ENCODE measurements at regions not wholly inside any gene's neighbourhood (a gene's known extent, or its start where the extent isn't known, plus 50 kb on each side); places are given as distances from the start of the nearest gene placed in this dataset.

DNA sequence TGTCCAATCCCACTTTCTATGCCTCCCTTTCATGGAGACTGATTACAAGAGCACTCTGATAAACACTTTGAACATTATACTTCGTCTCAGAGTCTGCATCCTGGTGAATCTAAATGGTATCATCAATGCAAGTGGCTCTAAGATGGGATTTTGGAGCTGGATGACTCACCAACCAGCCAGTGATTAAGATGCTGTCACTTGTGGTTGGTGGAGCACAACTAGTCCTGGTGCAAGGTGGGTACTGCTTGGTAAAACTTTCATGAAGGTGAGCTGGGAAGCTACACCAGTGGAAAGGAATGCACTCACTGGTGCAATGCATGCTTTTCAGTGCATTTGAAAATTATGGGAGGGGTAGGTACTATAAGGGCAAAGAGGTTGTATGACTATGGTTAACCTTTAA is 137.7 kb upstream of the TRIB2 start:
- no peak overlapping the region for H3K27ac ChIP-seq (ENCODE audit: low read depth, low read length, poor library complexity, severe bottlenecking)
- no peak for TF ChIP-seq EZH2phosphoT487 (IDR thresholded peaks at IDR 0.05; ENCODE audit: borderline replicate concordance, low read depth, low read length)
- TF ChIP-seq, protein P1, sequence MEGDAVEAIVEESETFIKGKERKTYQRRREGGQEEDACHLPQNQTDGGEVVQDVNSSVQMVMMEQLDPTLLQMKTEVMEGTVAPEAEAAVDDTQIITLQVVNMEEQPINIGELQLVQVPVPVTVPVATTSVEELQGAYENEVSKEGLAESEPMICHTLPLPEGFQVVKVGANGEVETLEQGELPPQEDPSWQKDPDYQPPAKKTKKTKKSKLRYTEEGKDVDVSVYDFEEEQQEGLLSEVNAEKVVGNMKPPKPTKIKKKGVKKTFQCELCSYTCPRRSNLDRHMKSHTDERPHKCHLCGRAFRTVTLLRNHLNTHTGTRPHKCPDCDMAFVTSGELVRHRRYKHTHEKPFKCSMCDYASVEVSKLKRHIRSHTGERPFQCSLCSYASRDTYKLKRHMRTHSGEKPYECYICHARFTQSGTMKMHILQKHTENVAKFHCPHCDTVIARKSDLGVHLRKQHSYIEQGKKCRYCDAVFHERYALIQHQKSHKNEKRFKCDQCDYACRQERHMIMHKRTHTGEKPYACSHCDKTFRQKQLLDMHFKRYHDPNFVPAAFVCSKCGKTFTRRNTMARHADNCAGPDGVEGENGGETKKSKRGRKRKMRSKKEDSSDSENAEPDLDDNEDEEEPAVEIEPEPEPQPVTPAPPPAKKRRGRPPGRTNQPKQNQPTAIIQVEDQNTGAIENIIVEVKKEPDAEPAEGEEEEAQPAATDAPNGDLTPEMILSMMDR (conservative IDR thresholded peaks at IDR 0.05; ENCODE audit: low read length): no peak
- BruUV-seq (replicated peaks): no TSS peak
- H2AFZ ChIP-seq (ENCODE audit: low read length): no peak overlapping the region
- DNase-seq (ENCODE audit: low spot score): no peak
- H4K20me1 ChIP-seq (ENCODE audit: insufficient read depth, low read length): no peaks in the 10 kb centered on the region
- H3K4me3 ChIP-seq (ENCODE audit: low read depth, low read length, poor library complexity, severe bottlenecking): no peak overlapping the region
- POLR2A ChIA-PET: no interaction called here
- H3K9me3 ChIP-seq (ENCODE audit: low read length): no peaks in the 10 kb centered on the region
- H3K36me3 ChIP-seq (ENCODE audit: insufficient read depth, low read length): no peaks in the 10 kb centered on the region
- no peak overlapping the region for H3K4me2 ChIP-seq (ENCODE audit: low read length)
- CTCF ChIA-PET (ENCODE audit: unreplicated experiment): interaction anchor here (1.0 kb wide), 1 partner anchor 137 kb away, joined by 5 read pairs; the partner anchor contains the start of gene TRIB2
- no peaks in the 10 kb centered on the region for H3K4me1 ChIP-seq (ENCODE audit: insufficient read depth, low read length, poor library complexity, severe bottlenecking)
- no peaks in the 10 kb centered on the region for H3K9me2 ChIP-seq (ENCODE audit: insufficient read depth, low read length)
- intact Hi-C loops (cut with micrococcal nuclease; ENCODE audit: unreplicated experiment): no loop called here
- H3K79me2 ChIP-seq (ENCODE audit: insufficient read depth, low read depth, low read length): no peaks in the 10 kb centered on the region

DNA sequence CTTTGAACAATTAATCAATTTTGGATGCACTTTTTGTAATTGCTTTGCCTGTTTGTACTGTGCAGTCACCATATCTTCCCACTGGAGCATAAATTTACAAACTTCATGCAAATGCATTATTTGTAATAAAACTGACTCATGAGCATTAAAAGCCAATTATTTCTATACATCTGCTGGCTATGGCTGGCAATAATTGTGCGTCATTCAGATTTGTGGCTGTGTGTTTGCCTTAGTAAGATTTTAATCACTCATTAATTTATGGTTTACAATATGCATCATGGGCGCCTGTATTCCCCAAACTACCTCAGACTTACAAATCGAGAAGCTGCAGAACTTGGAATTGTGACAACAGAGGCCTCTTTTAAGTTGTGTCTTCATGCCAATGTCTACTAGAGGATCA is 132.4 kb upstream of the TRIB2 start:
- H3K9me2 ChIP-seq (ENCODE audit: insufficient read depth, low read length): no peaks in the 10 kb centered on the region
- intact Hi-C loops (cut with micrococcal nuclease; ENCODE audit: unreplicated experiment): no loop called here
- H3K9me3 ChIP-seq (ENCODE audit: low read length): no peaks in the 10 kb centered on the region
- H3K36me3 ChIP-seq (ENCODE audit: insufficient read depth, low read length): no peaks in the 10 kb centered on the region
- no peak overlapping the region for H3K4me3 ChIP-seq (ENCODE audit: low read depth, low read length, poor library complexity, severe bottlenecking)
- TF ChIP-seq, protein P1 (conservative IDR thresholded peaks at IDR 0.05; ENCODE audit: low read length): no peak
- no peak for TF ChIP-seq EZH2phosphoT487 (IDR thresholded peaks at IDR 0.05; ENCODE audit: borderline replicate concordance, low read depth, low read length)
- DNase-seq (ENCODE audit: low spot score): no peak
- BruUV-seq (replicated peaks): no TSS peak
- H3K79me2 ChIP-seq (ENCODE audit: insufficient read depth, low read depth, low read length): no peaks in the 10 kb centered on the region
- no peak overlapping the region for H3K27ac ChIP-seq (ENCODE audit: low read depth, low read length, poor library complexity, severe bottlenecking)
- peaks cover 26% of the 10 kb centered on the region for H3K4me1 ChIP-seq (ENCODE audit: insufficient read depth, low read length, poor library complexity, severe bottlenecking)
- no peak overlapping the region for H2AFZ ChIP-seq (ENCODE audit: low read length)
- H3K4me2 ChIP-seq (ENCODE audit: low read length): no peak overlapping the region
- ChIA-PET CTCF (ENCODE audit: unreplicated experiment) (no interaction called here), POLR2A (no interaction called here)
- no peaks in the 10 kb centered on the region for H4K20me1 ChIP-seq (ENCODE audit: insufficient read depth, low read length)

DNA sequence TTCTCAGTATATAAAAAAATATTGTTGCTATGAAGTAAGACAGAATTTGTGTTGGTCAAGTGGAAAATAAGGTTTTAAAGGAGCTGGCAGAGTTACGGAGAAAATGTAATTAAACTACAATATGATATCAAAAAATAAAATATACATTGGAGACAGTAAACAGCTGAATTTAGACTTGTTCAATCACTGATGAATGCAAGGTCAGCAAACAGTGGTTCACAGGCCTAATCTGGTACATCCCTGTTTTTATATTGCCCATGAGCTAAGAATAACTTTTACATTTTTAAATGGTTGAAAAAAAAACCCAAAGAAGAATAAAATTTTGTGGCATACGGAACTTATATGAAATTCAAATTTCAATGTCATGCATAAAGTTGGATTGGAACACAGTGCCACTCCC is 131.0 kb upstream of the TRIB2 start:
- H2AFZ ChIP-seq (ENCODE audit: low read length): no peak overlapping the region
- ChIA-PET CTCF (ENCODE audit: unreplicated experiment) (no interaction called here), POLR2A (interaction anchor here (0.7 to 1.7 kb wide), 3 partner anchors 8 to 27 kb away, joined by 3 to 6 read pairs (median 3); no protein-coding TSS in a partner anchor)
- H3K27ac ChIP-seq (ENCODE audit: low read depth, low read length, poor library complexity, severe bottlenecking): no peak overlapping the region
- no TSS peak for BruUV-seq (replicated peaks)
- peaks cover 38% of the 10 kb centered on the region for H3K4me1 ChIP-seq (ENCODE audit: insufficient read depth, low read length, poor library complexity, severe bottlenecking)
- no peak overlapping the region for H3K4me3 ChIP-seq (ENCODE audit: low read depth, low read length, poor library complexity, severe bottlenecking)
- H3K9me3 ChIP-seq (ENCODE audit: low read length): no peaks in the 10 kb centered on the region
- no peak for DNase-seq (ENCODE audit: low spot score)
- no peak overlapping the region for H3K4me2 ChIP-seq (ENCODE audit: low read length)
- H3K9me2 ChIP-seq (ENCODE audit: insufficient read depth, low read length): no peaks in the 10 kb centered on the region
- H3K36me3 ChIP-seq (ENCODE audit: insufficient read depth, low read length): no peaks in the 10 kb centered on the region
- intact Hi-C loops (cut with micrococcal nuclease; ENCODE audit: unreplicated experiment): no loop called here
- no peak for TF ChIP-seq EZH2phosphoT487 (IDR thresholded peaks at IDR 0.05; ENCODE audit: borderline replicate concordance, low read depth, low read length)
- TF ChIP-seq, protein P1 (conservative IDR thresholded peaks at IDR 0.05; ENCODE audit: low read length): no peak
- no peaks in the 10 kb centered on the region for H4K20me1 ChIP-seq (ENCODE audit: insufficient read depth, low read length)
- H3K79me2 ChIP-seq (ENCODE audit: insufficient read depth, low read depth, low read length): no peaks in the 10 kb centered on the region
